GM19468 (cell line): ENCODE measurements at regions not wholly inside any gene's neighbourhood (a gene's known extent, or its start where the extent isn't known, plus 50 kb on each side); places are given as distances from the start of the nearest gene placed in this dataset.
"Not testable (repeated sequence)": the region's sequence is repeated elsewhere in the genome, so short reads cannot be mapped to it uniquely, and the experiment has no call there.

ENCODE experiments used
- ATAC-seq: cut with Tn5 transposase; IDR thresholded peaks from one replicate; pipeline ENCODE4 v1.9.1; 2021; ENCODE audit warnings: mild to moderate bottlenecking, moderate library complexity, moderate number of reproducible peaks; ENCODE audit not compliant: unreplicated experiment; ENCODE audit errors: extremely low read depth

DNA sequence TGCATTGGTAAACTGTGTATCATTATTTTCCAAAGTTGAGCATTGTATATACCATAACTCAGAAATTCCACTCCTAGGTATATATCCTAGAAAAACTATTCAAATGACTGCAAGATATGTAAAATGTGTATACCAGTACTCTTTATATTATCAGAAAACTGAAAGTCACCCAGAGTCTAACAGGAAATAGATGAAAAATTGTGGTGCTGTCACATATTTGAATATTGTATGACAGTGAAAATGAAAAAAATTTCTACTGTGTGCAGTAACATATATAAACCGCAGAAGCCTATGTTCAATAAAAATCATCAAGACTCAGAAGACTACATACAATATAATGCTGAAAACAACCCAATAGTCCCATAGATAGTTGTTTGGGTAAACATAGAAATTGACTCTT, 74.4 kb upstream of the LYPLAL1 start:
- no peak for ATAC-seq

DNA sequence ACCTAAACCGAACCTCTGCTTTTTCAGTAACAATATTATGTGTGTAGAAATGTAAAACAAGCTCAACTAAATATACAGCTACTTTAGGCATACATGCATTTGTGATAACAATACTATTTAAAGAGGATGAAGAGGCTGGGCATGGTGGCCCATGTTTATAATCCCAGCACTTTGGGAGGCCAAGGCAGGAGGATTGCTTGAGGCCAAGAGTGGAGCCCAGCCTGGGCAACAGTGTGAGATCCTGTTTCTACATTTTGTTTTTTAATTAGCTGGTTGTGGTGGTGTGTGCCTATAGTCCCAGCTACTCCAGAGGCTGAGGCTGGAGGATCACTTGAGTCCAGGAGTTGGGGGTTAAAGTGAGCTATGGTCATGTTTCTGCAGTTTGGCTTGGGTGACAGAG, 73.6 kb upstream of the LYPLAL1 start:
- ATAC-seq, result no peak

DNA sequence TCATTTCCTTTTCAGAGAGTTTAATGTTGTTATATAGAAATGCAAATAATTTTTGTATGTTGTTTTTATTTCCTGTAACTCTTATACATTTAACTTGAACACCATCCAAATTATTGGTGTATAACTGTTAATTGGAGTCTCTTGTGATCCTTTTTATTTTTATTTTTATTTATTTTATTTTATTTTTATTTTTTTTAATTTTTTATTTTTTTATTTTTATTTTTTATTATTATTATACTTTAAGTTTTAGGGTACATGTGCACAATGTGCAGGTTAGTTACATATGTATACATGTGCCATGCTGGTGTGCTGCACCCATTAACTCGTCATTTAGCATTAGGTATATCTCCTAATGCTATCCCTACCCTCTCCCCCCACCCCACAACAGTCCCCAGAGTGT, 71.2 kb upstream of the LYPLAL1 start:
- not testable (repeated sequence) for ATAC-seq

DNA sequence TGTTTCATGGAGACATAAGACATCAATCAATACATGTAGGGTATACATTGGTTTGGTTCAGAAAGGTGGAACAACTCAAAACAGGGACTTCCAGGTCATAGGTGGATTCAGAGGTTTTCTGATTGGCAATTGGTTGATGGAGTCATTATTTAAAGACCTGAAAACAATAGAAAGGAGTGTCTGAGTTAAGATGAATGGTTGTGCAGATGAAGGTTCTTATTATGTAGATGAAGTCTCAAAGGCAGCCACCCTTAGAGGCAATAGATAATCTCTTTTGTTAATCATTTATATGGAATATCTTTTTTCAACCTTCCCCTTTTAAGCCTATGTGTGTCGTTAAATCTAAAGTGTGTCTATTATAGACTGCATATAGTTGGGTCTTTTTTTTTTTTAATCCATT, 67.8 kb upstream of the LYPLAL1 start:
- ATAC-seq, result no peak

DNA sequence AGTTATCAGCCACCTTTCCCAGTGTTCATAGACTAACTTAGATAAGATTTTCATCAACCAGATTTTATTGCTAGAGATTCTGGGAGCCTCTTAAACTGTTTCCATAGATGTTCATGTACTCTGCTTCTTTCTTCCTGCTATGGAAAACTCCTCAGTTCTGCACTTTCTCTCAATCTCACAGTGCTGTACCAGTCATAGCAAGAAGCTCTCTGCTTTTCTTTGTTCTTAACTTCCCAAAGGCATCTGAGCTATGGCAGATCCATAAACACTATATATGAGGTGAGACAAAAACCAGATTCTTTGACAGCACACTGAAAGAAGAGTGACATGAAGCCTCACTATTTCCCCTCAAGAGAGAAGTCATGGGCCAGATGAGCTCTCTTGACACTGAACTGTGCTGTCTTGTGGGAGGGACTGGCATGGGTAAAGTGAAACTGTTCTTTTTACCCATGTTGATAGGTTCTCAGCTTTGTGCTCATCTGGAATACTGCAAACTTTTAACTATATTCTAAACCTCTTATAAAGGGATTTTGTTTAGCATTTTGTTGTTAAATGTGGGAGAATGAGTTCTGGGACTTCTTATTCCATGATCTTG, 64.2 kb upstream of the LYPLAL1 start:
- ATAC-seq, result peak; percentile 46

DNA sequence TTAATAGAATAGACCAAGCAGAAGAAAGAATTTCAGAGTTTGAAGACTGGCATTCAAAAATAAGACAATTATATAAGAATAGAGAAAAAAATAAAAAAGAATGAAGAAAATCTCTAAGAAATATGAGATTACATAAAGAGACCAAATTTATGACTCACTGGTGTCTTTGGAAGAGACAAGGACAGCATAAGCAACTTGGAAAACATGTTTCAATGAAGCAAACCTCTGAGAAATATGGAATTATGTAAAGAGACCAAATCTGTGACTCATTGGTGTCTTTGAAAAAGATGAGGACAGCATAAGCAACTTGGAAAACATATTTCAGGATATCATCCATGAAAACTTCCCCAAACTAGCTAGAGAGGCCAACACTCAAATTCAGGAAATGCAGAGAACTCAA, 60.4 kb upstream of the LYPLAL1 start:
- no peak for ATAC-seq

DNA sequence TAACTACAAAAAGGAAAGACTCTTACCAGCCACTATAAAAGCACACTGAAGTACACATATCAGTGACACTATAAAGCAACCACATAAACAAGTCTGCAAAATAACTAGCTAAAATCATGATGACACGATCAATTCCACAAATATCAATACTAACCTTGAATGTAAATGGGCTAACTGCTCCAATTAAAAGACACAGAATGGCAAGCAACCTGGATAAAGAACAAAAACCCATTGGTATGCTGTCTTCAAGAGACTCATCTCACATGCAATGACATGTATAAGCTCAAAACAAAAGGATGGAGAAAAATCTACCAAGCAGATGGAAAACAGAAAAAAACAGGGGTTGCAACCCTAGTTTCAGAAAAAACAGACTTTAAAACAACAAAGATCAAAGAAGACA, 59.7 kb upstream of the LYPLAL1 start:
- no peak for ATAC-seq

DNA sequence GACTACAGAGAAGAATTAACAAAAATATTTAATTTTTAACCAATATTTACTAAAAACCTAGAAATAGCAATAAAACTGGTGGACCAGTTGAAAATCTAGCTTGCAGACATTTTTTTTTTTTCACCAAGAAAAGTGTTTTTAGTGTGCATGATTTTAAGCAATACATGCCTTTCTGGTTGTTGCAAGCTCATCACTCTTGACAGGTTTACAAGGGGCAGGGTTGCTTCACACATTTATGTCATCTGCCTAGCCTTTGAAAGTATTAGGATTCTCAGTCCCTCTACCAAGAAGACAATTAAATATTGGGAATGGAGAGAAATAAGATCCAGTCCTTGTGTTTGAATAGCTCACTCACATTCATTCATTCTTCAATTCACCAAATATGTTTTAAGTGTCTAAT, 53.8 kb upstream of the LYPLAL1 start:
- ATAC-seq, result no peak

DNA sequence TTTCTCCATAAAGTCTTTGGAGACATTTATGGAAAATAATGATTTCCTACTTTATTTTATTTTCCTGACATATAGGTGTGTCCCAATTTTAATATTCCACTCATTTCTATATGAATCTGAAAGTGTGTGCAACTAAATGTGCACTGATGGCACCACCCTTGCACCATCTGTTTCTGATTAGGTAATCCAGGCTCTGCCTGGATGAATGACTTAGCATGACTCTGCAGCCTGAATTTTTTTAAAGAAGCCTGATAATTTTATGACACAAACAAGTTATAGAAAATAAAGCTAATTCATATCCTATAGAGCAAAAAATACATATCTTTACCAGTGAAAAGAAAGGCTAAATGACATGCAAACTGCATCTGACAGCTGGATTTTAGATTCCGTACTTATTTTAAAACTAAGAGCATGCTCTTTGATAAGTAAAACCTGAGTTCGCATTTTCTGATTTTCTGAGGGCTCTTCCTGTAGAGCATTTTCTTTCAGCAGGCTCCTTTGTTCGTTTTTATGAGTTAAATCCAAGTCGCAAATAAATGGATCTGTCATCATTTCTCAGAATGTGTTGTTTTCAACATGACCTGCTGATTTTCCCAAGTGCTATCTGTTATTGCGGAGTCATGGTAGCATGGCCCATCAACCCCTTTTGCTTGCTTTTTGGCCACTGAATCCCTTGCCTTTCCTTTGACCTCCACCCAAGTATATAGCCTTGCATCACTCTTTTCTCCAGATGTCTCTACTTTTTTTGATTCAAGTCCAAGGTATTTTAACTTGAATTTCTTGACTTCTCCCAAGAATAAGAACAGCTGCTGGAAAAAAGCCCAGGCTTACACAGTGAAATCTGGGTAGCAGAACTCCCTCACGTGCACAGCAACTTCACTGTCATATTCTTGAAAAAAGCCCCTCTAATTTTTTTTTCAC, 52.8 kb upstream of the LYPLAL1 start:
- ATAC-seq, result no peak

DNA sequence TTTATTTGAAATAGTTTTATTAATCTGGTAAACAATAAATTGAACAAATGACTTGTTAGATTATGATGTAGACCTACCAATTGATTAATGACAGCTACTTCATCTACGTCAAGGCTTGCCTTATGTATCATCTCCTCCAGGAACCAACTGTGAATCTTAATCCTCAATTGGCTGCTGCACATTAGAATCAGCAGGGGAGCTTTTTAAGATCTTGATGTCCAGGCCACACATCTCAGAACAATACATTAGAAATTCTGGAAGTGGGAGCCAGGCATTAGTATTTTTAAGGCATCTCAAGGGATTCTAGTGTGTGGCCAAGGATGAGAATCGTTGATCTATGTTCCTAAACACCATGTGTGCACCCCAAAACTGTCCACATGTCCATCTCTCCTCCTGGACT, 52.0 kb upstream of the LYPLAL1 start:
- ATAC-seq, result no peak

DNA sequence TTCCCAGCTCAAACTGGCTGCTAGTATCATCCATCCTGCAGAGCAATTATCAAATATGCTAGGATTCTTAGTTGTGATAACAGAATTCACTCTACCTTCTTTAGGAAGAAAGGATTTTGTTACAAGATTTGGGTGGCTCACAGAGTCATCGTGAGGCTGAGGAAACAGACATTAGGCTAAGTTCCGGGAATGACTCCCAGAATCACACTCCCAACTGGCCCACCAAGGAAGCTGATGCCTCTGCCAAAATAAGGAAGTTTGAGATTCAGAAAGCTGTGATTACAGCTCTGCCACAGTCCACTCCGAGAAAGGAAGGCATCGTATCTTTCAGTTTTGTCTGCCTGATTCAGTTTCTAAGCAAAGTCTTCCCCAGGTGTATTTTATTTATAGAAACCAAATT, 50.6 kb upstream of the LYPLAL1 start:
- ATAC-seq, result no peak
